Lung (tissue), 11 donors: ENCODE measurements at regions not wholly inside any gene's neighbourhood (a gene's known extent, or its start where the extent isn't known, plus 50 kb on each side); places are given as distances from the start of the nearest gene placed in this dataset.
A peak's percentile ranks its signal among the peaks of the same experiment; 100 is the strongest.

Experiments used
- ATAC-seq: fragments of 200-7000 bp; cut with Tn5 transposase; one replicate; pipeline ENCODE4 v1.9.1; 2020; ENCODE audit warnings: moderate number of reproducible peaks; ENCODE audit not compliant: insufficient read depth, low FRiP score
- DNase-seq, 3 donors: peaks; one replicate each; pipeline ENCODE4 v3.0.0-alpha.2; 2013 to 2017
- H3K27ac ChIP-seq, 2 donors: one replicate each; pipeline ENCODE4 v1.5.1; 2013; ENCODE audit warnings: mild to moderate bottlenecking in 2 of 2, moderate library complexity in 2 of 2, control low read depth in 1 of 2, inconsistent platforms in 1 of 2, low read depth in 1 of 2, low read length in 1 of 2
- H3K27me3 ChIP-seq, 3 donors: one replicate each; pipeline ENCODE4 v1.5.1; 2013; ENCODE audit warnings: low read length in 2 of 3; ENCODE audit not compliant: control insufficient read depth in 3 of 3, insufficient read depth in 3 of 3
- H3K36me3 ChIP-seq, 4 donors: one replicate each; pipeline ENCODE4 v1.5.1; 2013; ENCODE audit warnings: low read length in 4 of 4, mild to moderate bottlenecking in 1 of 4, moderate library complexity in 1 of 4; ENCODE audit not compliant: control insufficient read depth in 4 of 4, insufficient read depth in 4 of 4
- H3K4me1 ChIP-seq, 5 donors: one replicate each; pipeline ENCODE4 v1.5.1; 2013; ENCODE audit warnings: low read length in 5 of 5, mild to moderate bottlenecking in 2 of 5, moderate library complexity in 1 of 5; ENCODE audit not compliant: control insufficient read depth in 5 of 5, insufficient read depth in 5 of 5
- H3K4me3 ChIP-seq: one replicate; pipeline ENCODE4 v1.5.1; 2013; ENCODE audit warnings: mild to moderate bottlenecking, control low read depth, moderate library complexity
- H3K9ac ChIP-seq, 2 donors: one replicate each; pipeline ENCODE4 v1.5.1; 2013; ENCODE audit warnings: low read length in 2 of 2, control low read depth in 1 of 2; ENCODE audit not compliant: insufficient read depth in 1 of 2
- H3K9me3 ChIP-seq, 4 donors: one replicate each; pipeline ENCODE4 v1.5.1; 2013; ENCODE audit warnings: low read length in 3 of 4, mild to moderate bottlenecking in 1 of 4, moderate library complexity in 1 of 4; ENCODE audit not compliant: control insufficient read depth in 4 of 4, insufficient read depth in 3 of 4
- WGBS, 2 donors: extraction: QIAGEN DNeasy Blood & Tissue Kit; methylation state at CpG; one replicate each; pipeline ENCODE4 v1.1.7; 2013; 5-methylcytosine and 5-hydroxymethylcytosine counted together
- TF ChIP-seq, protein P1 (sequence below): IDR thresholded peaks from 2 replicates; pipeline ENCODE4 v1.5.1; 2012; ENCODE audit warnings: mild to moderate bottlenecking; ENCODE audit errors: control extremely low read depth, extremely low read depth
- donor health status: control.
- donor health status: control.
- donor health status: Bipolar disorder and iron deficiency.
- donor health status: healthy.
- donor health status: DM: yes; HTN: yes; CAD: no.

DNA sequence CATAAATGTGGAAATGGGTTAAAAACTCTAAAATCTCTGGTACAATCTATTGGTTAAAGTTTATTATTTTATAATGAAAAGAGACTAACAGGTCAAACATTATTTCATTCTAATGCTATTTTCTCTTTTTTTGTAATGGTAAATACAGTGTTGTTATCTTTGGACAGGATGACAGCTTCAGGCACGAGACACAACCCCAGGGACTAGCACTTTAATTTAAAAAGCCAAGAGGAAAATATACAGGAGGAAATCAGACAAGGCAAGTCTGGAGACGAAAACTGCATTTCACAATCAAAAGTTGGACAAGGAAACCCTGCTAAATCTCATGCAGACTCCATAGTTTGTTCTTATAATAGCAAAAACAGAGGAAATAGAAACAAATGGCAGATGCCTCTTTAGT, 589.1 kb upstream of the CDH8 start:
- H3K9me3 ChIP-seq = peaks cover 0 to 1% (median 0%) of the 10 kb centered on the region in 4 donors
- no peak overlapping the region for H3K9ac ChIP-seq
- TF ChIP-seq, protein P1, sequence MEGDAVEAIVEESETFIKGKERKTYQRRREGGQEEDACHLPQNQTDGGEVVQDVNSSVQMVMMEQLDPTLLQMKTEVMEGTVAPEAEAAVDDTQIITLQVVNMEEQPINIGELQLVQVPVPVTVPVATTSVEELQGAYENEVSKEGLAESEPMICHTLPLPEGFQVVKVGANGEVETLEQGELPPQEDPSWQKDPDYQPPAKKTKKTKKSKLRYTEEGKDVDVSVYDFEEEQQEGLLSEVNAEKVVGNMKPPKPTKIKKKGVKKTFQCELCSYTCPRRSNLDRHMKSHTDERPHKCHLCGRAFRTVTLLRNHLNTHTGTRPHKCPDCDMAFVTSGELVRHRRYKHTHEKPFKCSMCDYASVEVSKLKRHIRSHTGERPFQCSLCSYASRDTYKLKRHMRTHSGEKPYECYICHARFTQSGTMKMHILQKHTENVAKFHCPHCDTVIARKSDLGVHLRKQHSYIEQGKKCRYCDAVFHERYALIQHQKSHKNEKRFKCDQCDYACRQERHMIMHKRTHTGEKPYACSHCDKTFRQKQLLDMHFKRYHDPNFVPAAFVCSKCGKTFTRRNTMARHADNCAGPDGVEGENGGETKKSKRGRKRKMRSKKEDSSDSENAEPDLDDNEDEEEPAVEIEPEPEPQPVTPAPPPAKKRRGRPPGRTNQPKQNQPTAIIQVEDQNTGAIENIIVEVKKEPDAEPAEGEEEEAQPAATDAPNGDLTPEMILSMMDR = no peak
- H3K4me1 ChIP-seq = no peaks in the 10 kb centered on the region
- H3K36me3 ChIP-seq = no peaks in the 10 kb centered on the region
- ATAC-seq (no peak), DNase-seq (peak in 2 of 3 donors; percentile 9 to 37)
- no peaks in the 10 kb centered on the region for H3K27me3 ChIP-seq
- WGBS, 2 donors = 21 to 28% methylated on average over 2 of the region's 2 CpGs
- H3K4me3 ChIP-seq = no peak overlapping the region
- no peak overlapping the region for H3K27ac ChIP-seq

DNA sequence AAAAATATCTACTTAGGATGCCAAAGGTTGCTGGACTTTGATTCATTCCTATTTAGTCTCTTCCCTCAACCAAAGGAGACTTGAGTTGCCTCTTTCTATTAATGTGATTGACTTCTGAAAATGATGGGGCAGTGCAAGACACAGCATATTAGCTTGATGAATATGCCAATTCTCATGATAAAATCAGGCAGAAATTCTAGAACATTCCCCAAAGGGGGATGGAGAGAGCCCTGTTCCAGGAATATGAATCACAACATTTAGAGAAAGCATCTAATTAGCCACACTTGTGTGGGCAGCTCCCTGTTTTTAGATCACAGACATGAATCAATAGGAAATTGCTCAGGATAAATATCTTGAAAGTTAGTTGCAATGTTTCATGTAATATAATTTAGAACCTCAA, 584.0 kb upstream of the CDH8 start:
- Histone ChIP-seq H3K9me3 (peaks cover 0 to 2% (median 0%) of the 10 kb centered on the region in 4 donors), H3K36me3 (no peaks in the 10 kb centered on the region), H3K27ac (no peak overlapping the region), H3K9ac (no peak overlapping the region), H3K4me1 (no peaks in the 10 kb centered on the region), H3K4me3 (no peak overlapping the region), H3K27me3 (no peaks in the 10 kb centered on the region)
- ATAC-seq (no peak), DNase-seq (no peak)
- TF ChIP-seq, protein P1 = no peak

DNA sequence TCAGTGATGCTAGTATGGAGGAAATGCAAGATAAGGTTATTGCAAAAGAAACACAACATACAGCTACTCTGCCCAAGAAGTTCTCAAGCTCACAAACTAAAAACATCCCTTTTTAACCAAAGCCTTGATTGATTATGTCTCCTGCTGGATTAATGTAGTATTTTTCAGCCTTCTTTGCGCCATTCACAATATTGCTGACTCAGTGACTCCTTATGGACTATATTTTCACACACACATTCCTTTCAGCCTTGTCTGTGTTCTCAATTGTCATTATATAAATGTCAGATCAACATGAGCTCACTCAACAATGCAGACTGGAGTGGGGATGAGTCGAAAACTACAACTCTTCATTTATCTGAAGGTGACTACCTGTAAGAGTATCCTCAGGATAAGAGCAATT, 579.3 kb upstream of the CDH8 start:
- 38 to 58% methylated on average over 2 of the region's 2 CpGs for WGBS, 2 donors
- no peak for DNase-seq
- no peaks in the 10 kb centered on the region for H3K36me3 ChIP-seq
- peaks cover 0 to 2% (median 0%) of the 10 kb centered on the region in 4 donors for H3K9me3 ChIP-seq
- H3K9ac ChIP-seq = no peak overlapping the region
- no peak overlapping the region for H3K4me3 ChIP-seq
- TF ChIP-seq, protein P1 = no peak
- no peaks in the 10 kb centered on the region for H3K27me3 ChIP-seq
- no peaks in the 10 kb centered on the region for H3K4me1 ChIP-seq
- H3K27ac ChIP-seq = no peak overlapping the region
- no peak for ATAC-seq

DNA sequence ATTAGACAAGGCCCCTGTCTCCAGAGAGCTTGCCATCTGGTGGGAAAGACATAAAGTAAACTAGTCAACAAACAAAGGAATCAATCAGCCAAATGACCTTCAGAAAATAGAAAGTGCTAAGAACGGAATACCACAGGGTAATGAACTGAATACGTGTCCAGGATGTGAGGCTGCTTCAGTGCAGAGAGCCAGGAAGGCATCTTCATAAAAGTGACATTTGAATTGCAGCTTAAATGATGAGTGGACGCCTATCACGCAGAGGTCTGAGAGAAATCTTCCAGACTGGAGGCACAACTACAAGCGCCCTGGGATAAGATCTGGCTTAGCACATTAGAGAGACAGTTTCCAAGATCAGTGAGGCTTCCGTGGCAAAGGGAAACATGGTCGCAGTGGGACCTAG, 574.1 kb upstream of the CDH8 start:
- ATAC-seq = no peak
- no peaks in the 10 kb centered on the region for H3K36me3 ChIP-seq
- DNase-seq = no peak
- no peak overlapping the region for H3K9ac ChIP-seq
- H3K27ac ChIP-seq = no peak overlapping the region
- no peaks in the 10 kb centered on the region for H3K4me1 ChIP-seq
- TF ChIP-seq, protein P1 = no peak
- WGBS, 2 donors = 44 to 61% methylated on average over 7 of the region's 7 CpGs
- no peaks in the 10 kb centered on the region for H3K9me3 ChIP-seq
- no peaks in the 10 kb centered on the region for H3K27me3 ChIP-seq
- no peak overlapping the region for H3K4me3 ChIP-seq
